GM12878 (cell line): ENCODE measurements at regions not wholly inside any gene's neighbourhood (a gene's known extent, or its start where the extent isn't known, plus 50 kb on each side); places are given as distances from the start of the nearest gene placed in this dataset.

Experiments used
- ATAC-seq: fragments of 200-7000 bp; cut with Tn5 transposase; 3 replicates; pipeline ENCODE4 v1.9.1; 2020; ENCODE audit warnings: mild to moderate bottlenecking, moderate library complexity
- BruUV-seq: library from RNA; stranded (reverse); fragments of 400-500 nt; replicated peaks from 2 replicates; lab custom pipeline; 2021; lab: Mats Ljungman, UMichigan
- CTCF ChIA-PET: fragments of 300-600 bp; sonication (Branson Sonifier 250); formaldehyde crosslinking; extraction: SDS; loops from one replicate; lab custom pipeline; 2021; ENCODE audit warnings: inconsistent platforms; lab: Yijun Ruan, JAX
- POLR2A ChIA-PET: fragments of 350-600 bp; formaldehyde crosslinking; extraction: SDS; loops from one replicate; lab custom pipeline; 2021; ENCODE audit warnings: inconsistent platforms; lab: Charles Lee
- RAD21 ChIA-PET: fragments of 300-600 bp; sonication (Branson Sonifier 250); formaldehyde crosslinking; loops from one replicate; lab custom pipeline; 2023; ENCODE audit warnings: antibody characterized with exemption; ENCODE audit not compliant: unreplicated experiment; lab: Charles Lee
- SMC1A ChIA-PET: fragments of 300-600 bp; sonication (Branson Sonifier 250); formaldehyde crosslinking; loops from one replicate; lab custom pipeline; 2023; ENCODE audit not compliant: unreplicated experiment, uncharacterized antibody; lab: Charles Lee
- DNase-seq: peaks from one replicate; pipeline ENCODE4 v3.0.0-alpha.2; 2011; ENCODE audit warnings: low read depth, low spot score
- FAIRE-seq: peaks from 3 replicates; lab custom pipeline; 2011; peaks lifted over from hg19 to GRCh38; lab: Jason Lieb, UNC
- H2AFZ ChIP-seq: 2 replicates; pipeline ENCODE4 v1.6.0; 2011; ENCODE audit warnings: low read depth, low read length, control low read depth; ENCODE audit not compliant: control insufficient read depth
- H3K27ac ChIP-seq: 2 replicates; pipeline ENCODE4 v1.5.1; 2011; ENCODE audit warnings: control low read depth; ENCODE audit not compliant: control insufficient read depth, insufficient read depth
- H3K27me3 ChIP-seq, 2 experiments: replicated peaks in 1 of 2; 2 replicates each; pipeline versions ENCODE4 v1.6.0 to v1.6.1; 2011; ENCODE audit warnings: low read length in 1 of 2; ENCODE audit not compliant: control insufficient read depth in 2 of 2, insufficient read depth in 2 of 2
- H3K36me3 ChIP-seq, 2 experiments: 2 replicates each; pipeline ENCODE4 v1.5.1; 2011; ENCODE audit warnings: low read length in 1 of 2; ENCODE audit not compliant: control insufficient read depth in 2 of 2, insufficient read depth in 2 of 2
- H3K4me1 ChIP-seq: 2 replicates; pipeline ENCODE4 v1.6.1; 2011; ENCODE audit warnings: mild to moderate bottlenecking, low read length, moderate library complexity, mixed read lengths; ENCODE audit not compliant: control insufficient read depth, insufficient read depth
- H3K4me2 ChIP-seq: 2 replicates; pipeline ENCODE4 v1.6.0; 2011; ENCODE audit warnings: control low read depth; ENCODE audit not compliant: control insufficient read depth, insufficient read depth
- H3K4me3 ChIP-seq: fragments of 200-600 bp; sonication (generic); 2 replicates; pipeline ENCODE4 v1.5.1; 2016
- H3K79me2 ChIP-seq: 2 replicates; pipeline ENCODE4 v1.6.0; 2011; ENCODE audit warnings: low read length; ENCODE audit not compliant: control insufficient read depth, insufficient read depth
- H3K9ac ChIP-seq: 2 replicates; pipeline ENCODE4 v1.8.0; 2011; ENCODE audit warnings: low read length, control low read depth, mixed read lengths; ENCODE audit not compliant: control insufficient read depth, insufficient read depth
- H3K9me3 ChIP-seq: replicated peaks from 3 replicates; pipeline ENCODE4 v1.5.1; 2011; ENCODE audit warnings: mild to moderate bottlenecking, low read length; ENCODE audit not compliant: control insufficient read depth, insufficient read depth
- H4K20me1 ChIP-seq: 2 replicates; pipeline ENCODE4 v1.6.0; 2011; ENCODE audit not compliant: control insufficient read depth, insufficient read depth
- ATF7 ChIP-seq: fragments of 450-650 bp; IDR thresholded peaks from 2 replicates; pipeline ENCODE4 v1.6.1; 2016; ENCODE audit warnings: low read depth, mild to moderate bottlenecking
- MYC ChIP-seq: IDR thresholded peaks from 2 replicates; pipeline ENCODE4 v1.6.1; 2011; ENCODE audit warnings: mild to moderate bottlenecking, low read length, moderate library complexity, inconsistent platforms; ENCODE audit not compliant: insufficient read depth, insufficient replicate concordance, insufficient read length, severe bottlenecking
- POLR2AphosphoS2 ChIP-seq: IDR thresholded peaks from 2 replicates; pipeline ENCODE4 v1.6.1; 2011; ENCODE audit warnings: low read depth, mild to moderate bottlenecking, low read length, improper control_type of control experiment, moderate library complexity
- SPI1 ChIP-seq: IDR thresholded peaks from 2 replicates; pipeline ENCODE4 v1.6.1; 2011; ENCODE audit warnings: low read depth, mild to moderate bottlenecking, low read length, moderate library complexity, borderline replicate concordance; ENCODE audit not compliant: insufficient read depth
- SRF ChIP-seq, 2 experiments: IDR thresholded peaks; 2 replicates each; pipeline ENCODE4 v1.6.1; 2011; ENCODE audit warnings: low read depth in 2 of 2, low read length in 2 of 2, mild to moderate bottlenecking in 1 of 2, moderate library complexity in 1 of 2
- WRNIP1 ChIP-seq: IDR thresholded peaks from 2 replicates; pipeline ENCODE4 v1.6.1; 2011; ENCODE audit warnings: low read depth, low read length, improper control_type of control experiment, borderline replicate concordance
- WGBS: methylation state at CpG from one replicate; pipeline ENCODE4 v1.1.6; 2016; ENCODE audit warnings: low lambda C conversion rate; ENCODE audit not compliant: insufficient replicate concordance, insufficient coverage; ENCODE audit errors: missing lambda C conversion rate; 5-methylcytosine and 5-hydroxymethylcytosine counted together
- in situ Hi-C: fragments of 300-500 bp; cut with MboI; formaldehyde crosslinking; loops from 9 replicates; pipeline ENCODE4 v1.14.3; 2018; ENCODE audit warnings: mixed read lengths
- intact Hi-C: fragments of 100-400 bp; cut with micrococcal nuclease; formaldehyde crosslinking; loops from one replicate; pipeline ENCODE4 v1.14.2; 2022; ENCODE audit not compliant: unreplicated experiment

- in situ Hi-C loops: no loop called here
- no peaks in the 10 kb centered on the region for H4K20me1 ChIP-seq
- no peaks in the 10 kb centered on the region for H3K79me2 ChIP-seq
- no peak for FAIRE-seq
- no peaks in the 10 kb centered on the region for H3K9me3 ChIP-seq
- no peaks in the 10 kb centered on the region for H3K27me3 ChIP-seq
- ChIA-PET RAD21 (interaction anchor here (1.6 kb wide), 1 partner anchor 9 kb away, joined by 3 read pairs; no protein-coding TSS in a partner anchor), SMC1A (interaction anchor here (1.0 to 4.6 kb wide), 5 partner anchors 8 to 43 kb away, joined by 3 to 21 read pairs (median 5); no protein-coding TSS in a partner anchor), CTCF (interaction anchor here (0.6 to 0.9 kb wide), 2 partner anchors 12 to 35 kb away, joined by 3 to 5 read pairs; no protein-coding TSS in a partner anchor), POLR2A (interaction anchor here (0.7 kb wide), 2 partner anchors 21 to 73 kb away, joined by 3 read pairs; no protein-coding TSS in a partner anchor)
- H3K36me3 ChIP-seq: no peaks in the 10 kb centered on the region
- H3K9ac ChIP-seq: no peak overlapping the region
- no peak overlapping the region for H3K4me3 ChIP-seq
- no peak for TF ChIP-seq SRF (IDR thresholded peaks at IDR 0.05; ENCODE audit: low read depth in 2 of 2, low read length in 2 of 2)
- no peak for TF ChIP-seq SPI1
- no peak for TF ChIP-seq WRNIP1
- TF ChIP-seq MYC: no peak
- TF ChIP-seq ATF7: no peak
- no peak for TF ChIP-seq POLR2AphosphoS2
- ATAC-seq: no peak
- intact Hi-C loops: no loop called here
- DNase-seq: no peak
- no TSS peak for BruUV-seq
- H3K4me1 ChIP-seq: peaks cover 5% of the 10 kb centered on the region
- no peak overlapping the region for H3K4me2 ChIP-seq
- H3K27ac ChIP-seq: no peak overlapping the region
- 35% methylated on average over 7 of the region's 7 CpGs for WGBS
- H2AFZ ChIP-seq: no peak overlapping the region
Measured at GRCh38 chr9:99488131-99489059, 266.3 kb downstream of the SEC61B start.
